ENCODE measurements at regions not wholly inside any gene's neighbourhood (a gene's known extent, or its start where the extent isn't known, plus 50 kb on each side); places are given as distances from the start of the nearest gene placed in this dataset.
A peak's percentile ranks its signal among the peaks of the same experiment; 100 is the strongest.

- H3K27me3 ChIP-seq (ENCODE audit: low read depth, low read length) = peaks cover 23% of the 10 kb centered on the region
- no peak overlapping the region for H3K4me3 ChIP-seq (ENCODE audit: low read length)
- H3K9ac ChIP-seq (ENCODE audit: low read length) = no peak overlapping the region
- H3K9me3 ChIP-seq (ENCODE audit: insufficient read depth, low read length) = no peaks in the 10 kb centered on the region
- H3K79me2 ChIP-seq (ENCODE audit: low read length) = no peaks in the 10 kb centered on the region
- H3K36me3 ChIP-seq (replicated peaks; ENCODE audit: low read depth, low read length) = no peaks in the 10 kb centered on the region
- H2AFZ ChIP-seq (ENCODE audit: low read depth, low read length) = no peak overlapping the region
- no peak overlapping the region for H3K27ac ChIP-seq (ENCODE audit: low read length)
- no peak overlapping the region for H3K4me2 ChIP-seq (ENCODE audit: low read length)
- H4K20me1 ChIP-seq (ENCODE audit: insufficient read depth, low read length) = no peaks in the 10 kb centered on the region
- TF ChIP-seq, protein P1, sequence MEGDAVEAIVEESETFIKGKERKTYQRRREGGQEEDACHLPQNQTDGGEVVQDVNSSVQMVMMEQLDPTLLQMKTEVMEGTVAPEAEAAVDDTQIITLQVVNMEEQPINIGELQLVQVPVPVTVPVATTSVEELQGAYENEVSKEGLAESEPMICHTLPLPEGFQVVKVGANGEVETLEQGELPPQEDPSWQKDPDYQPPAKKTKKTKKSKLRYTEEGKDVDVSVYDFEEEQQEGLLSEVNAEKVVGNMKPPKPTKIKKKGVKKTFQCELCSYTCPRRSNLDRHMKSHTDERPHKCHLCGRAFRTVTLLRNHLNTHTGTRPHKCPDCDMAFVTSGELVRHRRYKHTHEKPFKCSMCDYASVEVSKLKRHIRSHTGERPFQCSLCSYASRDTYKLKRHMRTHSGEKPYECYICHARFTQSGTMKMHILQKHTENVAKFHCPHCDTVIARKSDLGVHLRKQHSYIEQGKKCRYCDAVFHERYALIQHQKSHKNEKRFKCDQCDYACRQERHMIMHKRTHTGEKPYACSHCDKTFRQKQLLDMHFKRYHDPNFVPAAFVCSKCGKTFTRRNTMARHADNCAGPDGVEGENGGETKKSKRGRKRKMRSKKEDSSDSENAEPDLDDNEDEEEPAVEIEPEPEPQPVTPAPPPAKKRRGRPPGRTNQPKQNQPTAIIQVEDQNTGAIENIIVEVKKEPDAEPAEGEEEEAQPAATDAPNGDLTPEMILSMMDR (IDR thresholded peaks at IDR 0.05; ENCODE audit: low read depth, low read length) = no peak
- no peak for TF ChIP-seq EZH2phosphoT487 (IDR thresholded peaks at IDR 0.05; ENCODE audit: low read depth)
- peaks cover 9% of the 10 kb centered on the region for H3K4me1 ChIP-seq (ENCODE audit: low read length)
These were observed 59.0 kb upstream of the SHANK2 start for GRCh38 chr11:71311176-71311925.

GRCh38 chr11:71310184-71310583, 57.8 kb upstream of the SHANK2 start:
- H2AFZ ChIP-seq (ENCODE audit: low read depth, low read length) = no peak overlapping the region
- H3K9ac ChIP-seq (ENCODE audit: low read length) = no peak overlapping the region
- H3K27me3 ChIP-seq (ENCODE audit: low read depth, low read length) = peaks cover 12% of the 10 kb centered on the region
- no peak overlapping the region for H3K4me2 ChIP-seq (ENCODE audit: low read length)
- peaks cover 9% of the 10 kb centered on the region for H3K4me1 ChIP-seq (ENCODE audit: low read length)
- no peaks in the 10 kb centered on the region for H4K20me1 ChIP-seq (ENCODE audit: insufficient read depth, low read length)
- H3K36me3 ChIP-seq (replicated peaks; ENCODE audit: low read depth, low read length) = no peaks in the 10 kb centered on the region
- H3K4me3 ChIP-seq (ENCODE audit: low read length) = no peak overlapping the region
- no peaks in the 10 kb centered on the region for H3K9me3 ChIP-seq (ENCODE audit: insufficient read depth, low read length)
- TF ChIP-seq, protein P1 (IDR thresholded peaks at IDR 0.05; ENCODE audit: low read depth, low read length) = no peak
- no peak for TF ChIP-seq EZH2phosphoT487 (IDR thresholded peaks at IDR 0.05; ENCODE audit: low read depth)
- no peaks in the 10 kb centered on the region for H3K79me2 ChIP-seq (ENCODE audit: low read length)
- H3K27ac ChIP-seq (ENCODE audit: low read length) = peak overlapping the region; percentile 32; the same call in 1 of the 2 replicates

GRCh38 chr11:71309611-71310010, 57.2 kb upstream of the SHANK2 start:
- no peak overlapping the region for H3K27ac ChIP-seq (ENCODE audit: low read length)
- no peak overlapping the region for H2AFZ ChIP-seq (ENCODE audit: low read depth, low read length)
- no peak overlapping the region for H3K4me3 ChIP-seq (ENCODE audit: low read length)
- no peaks in the 10 kb centered on the region for H4K20me1 ChIP-seq (ENCODE audit: insufficient read depth, low read length)
- no peaks in the 10 kb centered on the region for H3K36me3 ChIP-seq (replicated peaks; ENCODE audit: low read depth, low read length)
- H3K9ac ChIP-seq (ENCODE audit: low read length) = no peak overlapping the region
- peaks cover 13% of the 10 kb centered on the region for H3K27me3 ChIP-seq (ENCODE audit: low read depth, low read length)
- no peaks in the 10 kb centered on the region for H3K9me3 ChIP-seq (ENCODE audit: insufficient read depth, low read length)
- H3K4me1 ChIP-seq (ENCODE audit: low read length) = peaks cover 9% of the 10 kb centered on the region
- TF ChIP-seq, protein P1 (IDR thresholded peaks at IDR 0.05; ENCODE audit: low read depth, low read length) = no peak
- no peak for TF ChIP-seq EZH2phosphoT487 (IDR thresholded peaks at IDR 0.05; ENCODE audit: low read depth)
- no peak overlapping the region for H3K4me2 ChIP-seq (ENCODE audit: low read length)
- no peaks in the 10 kb centered on the region for H3K79me2 ChIP-seq (ENCODE audit: low read length)

DNA sequence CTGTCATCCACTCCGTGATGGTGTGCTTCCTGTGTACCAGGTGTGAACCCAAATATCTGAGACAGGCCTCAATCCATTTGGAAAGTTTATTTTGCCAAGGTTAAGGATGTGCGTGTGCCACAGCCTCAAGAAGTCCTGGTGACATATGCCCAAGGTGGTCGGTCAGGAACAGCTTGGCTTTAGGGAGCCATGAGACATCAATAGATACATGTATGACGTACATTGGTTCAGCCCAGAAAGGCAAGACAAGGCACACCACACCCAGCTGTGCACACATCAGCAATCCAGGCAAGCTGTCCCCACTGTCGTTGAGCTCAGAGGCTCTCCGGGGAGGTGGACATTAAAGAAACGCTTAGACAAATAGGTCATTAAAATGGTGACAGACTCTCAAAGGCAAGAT, 56.8 kb upstream of the SHANK2 start:
- H3K4me1 ChIP-seq (ENCODE audit: low read length) = peaks cover 9% of the 10 kb centered on the region
- H3K36me3 ChIP-seq (replicated peaks; ENCODE audit: low read depth, low read length) = no peaks in the 10 kb centered on the region
- H3K9me3 ChIP-seq (ENCODE audit: insufficient read depth, low read length) = no peaks in the 10 kb centered on the region
- no peak overlapping the region for H3K4me2 ChIP-seq (ENCODE audit: low read length)
- H4K20me1 ChIP-seq (ENCODE audit: insufficient read depth, low read length) = no peaks in the 10 kb centered on the region
- no peak for TF ChIP-seq EZH2phosphoT487 (IDR thresholded peaks at IDR 0.05; ENCODE audit: low read depth)
- TF ChIP-seq, protein P1 (IDR thresholded peaks at IDR 0.05; ENCODE audit: low read depth, low read length) = no peak
- H3K27me3 ChIP-seq (ENCODE audit: low read depth, low read length) = peaks cover 16% of the 10 kb centered on the region
- no peak overlapping the region for H3K4me3 ChIP-seq (ENCODE audit: low read length)
- H3K79me2 ChIP-seq (ENCODE audit: low read length) = no peaks in the 10 kb centered on the region
- no peak overlapping the region for H2AFZ ChIP-seq (ENCODE audit: low read depth, low read length)
- H3K27ac ChIP-seq (ENCODE audit: low read length) = no peak overlapping the region
- no peak overlapping the region for H3K9ac ChIP-seq (ENCODE audit: low read length)

All from OCI-LY3 (cell line).